Naive thymus-derived CD4-positive, alpha-beta T cell (primary cell): ENCODE measurements at regions not wholly inside any gene's neighbourhood (a gene's known extent, or its start where the extent isn't known, plus 50 kb on each side); places are given as distances from the start of the nearest gene placed in this dataset.

Experiments
- ATAC-seq: fragments of 150-1000 bp; cut with Tn5 transposase; 2 replicates; pipeline ENCODE4 v1.10.0; 2021; ENCODE audit warnings: mild to moderate bottlenecking, moderate library complexity
- CTCF ChIA-PET: fragments of 350-600 bp; sonication (Branson Sonifier 250); formaldehyde crosslinking; loops from one replicate; lab custom pipeline; 2021; ENCODE audit warnings: antibody characterized with exemption; lab: Charles Lee
- POLR2A ChIA-PET: fragments of 350-600 bp; sonication (Branson Sonifier 250); formaldehyde crosslinking; loops from one replicate; lab custom pipeline; 2021; ENCODE audit warnings: antibody characterized with exemption, inconsistent platforms; lab: Charles Lee
- DNase-seq, 9 donors: peaks; one replicate each; pipeline versions ENCODE4 v3.0.0 to v3.0.0-alpha.2; 2020 to 2022; ENCODE audit warnings: mixed read lengths in 1 of 9
- H3K27ac ChIP-seq: one replicate; pipeline ENCODE4 v1.7.0; 2013; ENCODE audit warnings: mild to moderate bottlenecking, low read depth, low read length, moderate library complexity
- H3K27me3 ChIP-seq, 2 donors: one replicate each; pipeline ENCODE4 v1.7.0; 2013; ENCODE audit warnings: low read length in 2 of 2, mild to moderate bottlenecking in 2 of 2, moderate library complexity in 2 of 2; ENCODE audit not compliant: control insufficient read depth in 2 of 2, insufficient read depth in 2 of 2
- H3K36me3 ChIP-seq, 3 experiments: 1 replicate in 2 of 3; 2 replicates in 1 of 3; pipeline ENCODE4 v1.7.0; 2013; ENCODE audit warnings: low read length in 3 of 3, mild to moderate bottlenecking in 3 of 3, moderate library complexity in 1 of 3; ENCODE audit not compliant: insufficient read depth in 3 of 3, control insufficient read depth in 2 of 3
- H3K4me1 ChIP-seq, 2 donors: one replicate each; pipeline ENCODE4 v1.7.0; 2013; ENCODE audit warnings: low read length in 2 of 2, mild to moderate bottlenecking in 2 of 2, moderate library complexity in 1 of 2; ENCODE audit not compliant: control insufficient read depth in 2 of 2, insufficient read depth in 2 of 2
- H3K4me3 ChIP-seq: 2 replicates; pipeline ENCODE4 v1.7.0; 2013; ENCODE audit warnings: mild to moderate bottlenecking, low read length
- H3K9me3 ChIP-seq, 3 experiments: 1 replicate in 2 of 3; 2 replicates in 1 of 3; pipeline ENCODE4 v1.7.0; 2013; ENCODE audit warnings: low read length in 3 of 3; ENCODE audit not compliant: control insufficient read depth in 2 of 3
- H3K27ac Mint-ChIP-seq, 9 donors: one replicate each; pipeline ENCODE4 v1.8.0; 2020 to 2022; ENCODE audit warnings: mixed read lengths in 9 of 9, mild to moderate bottlenecking in 8 of 9, moderate library complexity in 5 of 9, inconsistent platforms in 2 of 9
- H3K27me3 Mint-ChIP-seq, 5 donors: one replicate each; pipeline ENCODE4 v1.8.0; 2021 to 2022; ENCODE audit warnings: mixed read lengths in 5 of 5, mild to moderate bottlenecking in 1 of 5
- H3K36me3 Mint-ChIP-seq, 5 donors: one replicate each; pipeline ENCODE4 v1.8.0; 2020 to 2022; ENCODE audit warnings: mixed read lengths in 5 of 5, mild to moderate bottlenecking in 3 of 5, inconsistent platforms in 1 of 5
- H3K4me1 Mint-ChIP-seq, 7 donors: one replicate each; pipeline ENCODE4 v1.8.0; 2020 to 2022; ENCODE audit warnings: mixed read lengths in 7 of 7, mild to moderate bottlenecking in 3 of 7, inconsistent platforms in 1 of 7
- H3K4me3 Mint-ChIP-seq, 10 donors: one replicate each; pipeline ENCODE4 v1.8.0; 2020 to 2022; ENCODE audit warnings: mild to moderate bottlenecking in 10 of 10, mixed read lengths in 10 of 10, moderate library complexity in 6 of 10, inconsistent platforms in 2 of 10
- H3K9me3 Mint-ChIP-seq, 11 donors: one replicate each; pipeline ENCODE4 v1.8.0; 2020 to 2022; ENCODE audit warnings: mixed read lengths in 11 of 11, mild to moderate bottlenecking in 4 of 11, inconsistent platforms in 1 of 11, moderate library complexity in 1 of 11
- intact Hi-C, 2 donors: fragments of 100-400 bp; cut with micrococcal nuclease; formaldehyde crosslinking; loops; one replicate each; pipeline ENCODE4 v1.15.1; 2023

GRCh38 chr20:52481443-52481842 lies 289.9 kb upstream of the ZFP64 start:
- no peaks in the 10 kb centered on the region for H3K27me3 Mint-ChIP-seq

GRCh38 chr20:52476074-52476750 lies 284.6 kb upstream of the ZFP64 start:
- Mint-ChIP-seq H3K36me3 (peaks cover 0 to 4% (median 0%) of the 10 kb centered on the region in 5 donors), H3K9me3 (peaks cover 0 to 5% (median 0%) of the 10 kb centered on the region in 11 donors), H3K4me1 (peaks cover 0 to 16% (median under 1%) of the 10 kb centered on the region in 7 donors), H3K27ac (peak overlapping the region in 1 of 9 donors; percentile 57), H3K27me3 (no peaks in the 10 kb centered on the region), H3K4me3 (no peak overlapping the region)
- H3K27me3 ChIP-seq: no peaks in the 10 kb centered on the region
- H3K27ac ChIP-seq: no peak overlapping the region
- ATAC-seq: no peak
- H3K9me3 ChIP-seq: no peaks in the 10 kb centered on the region
- POLR2A ChIA-PET: interaction anchor here (1.1 kb wide), 1 partner anchor 17 kb away, joined by 4 read pairs; no protein-coding TSS in a partner anchor
- DNase-seq: no peak
- no peaks in the 10 kb centered on the region for H3K36me3 ChIP-seq
- H3K4me1 ChIP-seq: no peaks in the 10 kb centered on the region
- intact Hi-C loops: no loop called here
- no peak overlapping the region for H3K4me3 ChIP-seq
- CTCF ChIA-PET: no interaction called here

More at GRCh38 chr20:52481443-52481842, 289.9 kb upstream of the ZFP64 start:
- Histone ChIP-seq H3K9me3 (no peaks in the 10 kb centered on the region), H3K4me3 (no peak overlapping the region), H3K27me3 (no peaks in the 10 kb centered on the region), H3K36me3 (no peaks in the 10 kb centered on the region), H3K4me1 (no peaks in the 10 kb centered on the region), H3K27ac (no peak overlapping the region)
- Mint-ChIP-seq H3K4me1 (peaks cover 0 to 8% (median 2%) of the 10 kb centered on the region in 7 donors), H3K9me3 (peaks cover 0 to 9% (median 0%) of the 10 kb centered on the region in 11 donors), H3K27ac (no peak overlapping the region), H3K36me3 (peaks cover 0 to 4% (median 0%) of the 10 kb centered on the region in 5 donors), H3K4me3 (no peak overlapping the region)
- no peak for ATAC-seq
- CTCF ChIA-PET: no interaction called here
- POLR2A ChIA-PET: no interaction called here
- no peak for DNase-seq
- intact Hi-C loops: no loop called here

- Mint-ChIP-seq H3K27ac (peak overlapping the region in 1 of 9 donors; percentile 23), H3K36me3 (peaks cover 0 to 3% (median 0%) of the 10 kb centered on the region in 5 donors), H3K9me3 (no peaks in the 10 kb centered on the region), H3K4me1 (peaks cover 0 to 14% (median 0%) of the 10 kb centered on the region in 7 donors), H3K27me3 (no peaks in the 10 kb centered on the region), H3K4me3 (no peak overlapping the region)
- no peak overlapping the region for H3K4me3 ChIP-seq
- H3K9me3 ChIP-seq: no peaks in the 10 kb centered on the region
- no peaks in the 10 kb centered on the region for H3K36me3 ChIP-seq
- no peaks in the 10 kb centered on the region for H3K4me1 ChIP-seq
- H3K27me3 ChIP-seq: no peaks in the 10 kb centered on the region
- no peak for ATAC-seq
- ChIA-PET POLR2A (interaction anchor here (0.6 to 0.7 kb wide), 2 partner anchors 89 to 479 kb away, joined by 3 to 5 read pairs; no protein-coding TSS in a partner anchor), CTCF (no interaction called here)
- DNase-seq: no peak
- intact Hi-C loops: no loop called here
- no peak overlapping the region for H3K27ac ChIP-seq
Observed at GRCh38 chr20:52473186-52473585, 281.6 kb upstream of the ZFP64 start.

GRCh38 chr20:52470561-52470960 lies 279.0 kb upstream of the ZFP64 start:
- POLR2A ChIA-PET: no interaction called here
- no peak for ATAC-seq
- Mint-ChIP-seq H3K27ac (no peak overlapping the region), H3K4me1 (peaks cover 0 to 12% (median 0%) of the 10 kb centered on the region in 7 donors), H3K36me3 (no peaks in the 10 kb centered on the region), H3K9me3 (no peaks in the 10 kb centered on the region), H3K4me3 (no peak overlapping the region), H3K27me3 (no peaks in the 10 kb centered on the region)
- H3K9me3 ChIP-seq: no peaks in the 10 kb centered on the region
- H3K36me3 ChIP-seq: no peaks in the 10 kb centered on the region
- no peak for DNase-seq
- H3K4me3 ChIP-seq: no peak overlapping the region
- H3K27ac ChIP-seq: no peak overlapping the region
- no peaks in the 10 kb centered on the region for H3K27me3 ChIP-seq
- CTCF ChIA-PET: no interaction called here
- H3K4me1 ChIP-seq: no peaks in the 10 kb centered on the region
- intact Hi-C loops: no loop called here

GRCh38 chr20:52469128-52469527 lies 277.5 kb upstream of the ZFP64 start:
- intact Hi-C loops: no loop called here
- H3K27ac Mint-ChIP-seq: no peak overlapping the region
- Histone ChIP-seq H3K4me1 (no peaks in the 10 kb centered on the region), H3K9me3 (no peaks in the 10 kb centered on the region), H3K36me3 (no peaks in the 10 kb centered on the region), H3K27ac (no peak overlapping the region), H3K27me3 (no peaks in the 10 kb centered on the region), H3K4me3 (no peak overlapping the region)
- ATAC-seq (no peak), DNase-seq (no peak)
- ChIA-PET CTCF (no interaction called here), POLR2A (interaction anchor here (1.7 kb wide), 1 partner anchor 10 kb away, joined by 5 read pairs; no protein-coding TSS in a partner anchor)
- no peaks in the 10 kb centered on the region for H3K9me3 Mint-ChIP-seq
- peaks cover 0 to 3% (median 0%) of the 10 kb centered on the region in 7 donors for H3K4me1 Mint-ChIP-seq
- H3K36me3 Mint-ChIP-seq: no peaks in the 10 kb centered on the region
- no peak overlapping the region for H3K4me3 Mint-ChIP-seq
- H3K27me3 Mint-ChIP-seq: peaks cover 0 to 3% (median 0%) of the 10 kb centered on the region in 5 donors

- intact Hi-C loops: no loop called here
- DNase-seq: no peak
- CTCF ChIA-PET: no interaction called here
- Mint-ChIP-seq H3K4me3 (no peak overlapping the region), H3K9me3 (no peaks in the 10 kb centered on the region), H3K36me3 (no peaks in the 10 kb centered on the region), H3K27me3 (peaks cover 0 to 9% (median 4%) of the 10 kb centered on the region in 5 donors), H3K4me1 (no peaks in the 10 kb centered on the region), H3K27ac (no peak overlapping the region)
- POLR2A ChIA-PET: no interaction called here
- H3K4me3 ChIP-seq: no peak overlapping the region
- no peak overlapping the region for H3K27ac ChIP-seq
- ATAC-seq: no peak
- H3K4me1 ChIP-seq: no peaks in the 10 kb centered on the region
- no peaks in the 10 kb centered on the region for H3K27me3 ChIP-seq
- H3K36me3 ChIP-seq: no peaks in the 10 kb centered on the region
- no peaks in the 10 kb centered on the region for H3K9me3 ChIP-seq
Observed at GRCh38 chr20:52465991-52466390, 274.4 kb upstream of the ZFP64 start.

- Mint-ChIP-seq H3K9me3 (peaks cover 0 to 3% (median 0%) of the 10 kb centered on the region in 11 donors), H3K4me3 (no peak overlapping the region), H3K27ac (no peak overlapping the region), H3K4me1 (peaks cover 0 to 7% (median 0%) of the 10 kb centered on the region in 7 donors), H3K36me3 (peaks cover 0 to 4% (median 0%) of the 10 kb centered on the region in 5 donors), H3K27me3 (peaks cover 0 to 9% (median 4%) of the 10 kb centered on the region in 5 donors)
- Histone ChIP-seq H3K27ac (no peak overlapping the region), H3K4me3 (no peak overlapping the region), H3K27me3 (no peaks in the 10 kb centered on the region), H3K9me3 (no peaks in the 10 kb centered on the region), H3K4me1 (no peaks in the 10 kb centered on the region), H3K36me3 (no peaks in the 10 kb centered on the region)
- intact Hi-C loops: no loop called here
- no peak for ATAC-seq
- POLR2A ChIA-PET: interaction anchor here (0.6 to 1.3 kb wide), 2 partner anchors 51 to 75 kb away, joined by 3 to 7 read pairs; no protein-coding TSS in a partner anchor
- CTCF ChIA-PET: no interaction called here
- no peak for DNase-seq
Observed at GRCh38 chr20:52461582-52461981, 270.0 kb upstream of the ZFP64 start.
